ENCODE measurements at regions not wholly inside any gene's neighbourhood (a gene's known extent, or its start where the extent isn't known, plus 50 kb on each side); places are given as distances from the start of the nearest gene placed in this dataset.

GRCh38 chr12:98352835-98353234 lies 162.6 kb upstream of the TMPO start:
- Histone ChIP-seq H3K36me3 (no peaks in the 10 kb centered on the region), H3K27ac (no peak overlapping the region), H3K9me3 (no peaks in the 10 kb centered on the region), H3K27me3 (no peaks in the 10 kb centered on the region), H3K4me1 (no peaks in the 10 kb centered on the region), H3K4me3 (no peak overlapping the region)
- 54 to 56% methylated on average over 3 of the region's 3 CpGs for WGBS, 2 donors
- no peak for TF ChIP-seq EP300 (IDR thresholded peaks at IDR 0.05)
- no peak for TF ChIP-seq CTCF (IDR thresholded peaks at IDR 0.05)
- TF ChIP-seq POLR2A (IDR thresholded peaks at IDR 0.05), result no peak
- no peak for DNase-seq (ENCODE audit: low spot score in 2 of 2)

- 61 to 85% methylated on average over 2 of the region's 2 CpGs for WGBS, 2 donors
- DNase-seq (ENCODE audit: low spot score in 2 of 2), result no peak
- H3K27ac ChIP-seq, result no peak overlapping the region
- H3K4me3 ChIP-seq, result no peak overlapping the region
- no peaks in the 10 kb centered on the region for H3K4me1 ChIP-seq
- TF ChIP-seq EP300 (IDR thresholded peaks at IDR 0.05), result no peak
- no peak for TF ChIP-seq POLR2A (IDR thresholded peaks at IDR 0.05)
- no peak for TF ChIP-seq CTCF (IDR thresholded peaks at IDR 0.05)
- no peaks in the 10 kb centered on the region for H3K9me3 ChIP-seq
- no peaks in the 10 kb centered on the region for H3K27me3 ChIP-seq
- no peaks in the 10 kb centered on the region for H3K36me3 ChIP-seq
Observed at GRCh38 chr12:98354520-98355035, 160.8 kb upstream of the TMPO start.

- 54 to 71% methylated on average over 1 of the region's 1 CpG for WGBS, 2 donors
- no peaks in the 10 kb centered on the region for H3K4me1 ChIP-seq
- H3K27ac ChIP-seq, result no peak overlapping the region
- TF ChIP-seq POLR2A (IDR thresholded peaks at IDR 0.05) (no peak), CTCF (IDR thresholded peaks at IDR 0.05) (no peak), EP300 (IDR thresholded peaks at IDR 0.05) (no peak)
- DNase-seq (ENCODE audit: low spot score in 2 of 2), result no peak
- no peaks in the 10 kb centered on the region for H3K36me3 ChIP-seq
- no peak overlapping the region for H3K4me3 ChIP-seq
- H3K9me3 ChIP-seq, result no peaks in the 10 kb centered on the region
- no peaks in the 10 kb centered on the region for H3K27me3 ChIP-seq
Observed at GRCh38 chr12:98355322-98355721, 160.1 kb upstream of the TMPO start.

GRCh38 chr12:98355933-98356332 lies 159.5 kb upstream of the TMPO start:
- TF ChIP-seq POLR2A (IDR thresholded peaks at IDR 0.05), result no peak
- H3K36me3 ChIP-seq, result no peaks in the 10 kb centered on the region
- H3K27ac ChIP-seq, result no peak overlapping the region
- H3K4me1 ChIP-seq, result no peaks in the 10 kb centered on the region
- no peak overlapping the region for H3K4me3 ChIP-seq
- H3K27me3 ChIP-seq, result no peaks in the 10 kb centered on the region
- no peak for DNase-seq (ENCODE audit: low spot score in 2 of 2)
- no peaks in the 10 kb centered on the region for H3K9me3 ChIP-seq
- 84 to 89% methylated on average over 4 of the region's 4 CpGs for WGBS, 2 donors

GRCh38 chr12:98358144-98358543 lies 157.2 kb upstream of the TMPO start:
- WGBS, 2 donors, result 79 to 81% methylated on average over 2 of the region's 2 CpGs
- DNase-seq (ENCODE audit: low spot score in 2 of 2), result no peak
- no peaks in the 10 kb centered on the region for H3K9me3 ChIP-seq
- no peak for TF ChIP-seq EP300 (IDR thresholded peaks at IDR 0.05)
- no peaks in the 10 kb centered on the region for H3K36me3 ChIP-seq
- H3K27ac ChIP-seq, result no peak overlapping the region
- no peak overlapping the region for H3K4me3 ChIP-seq
- no peaks in the 10 kb centered on the region for H3K27me3 ChIP-seq
- H3K4me1 ChIP-seq, result no peaks in the 10 kb centered on the region

- H3K36me3 ChIP-seq, result no peaks in the 10 kb centered on the region
- no peaks in the 10 kb centered on the region for H3K4me1 ChIP-seq
- WGBS, 2 donors, result 74 to 76% methylated on average over 6 of the region's 6 CpGs
- H3K27me3 ChIP-seq, result no peaks in the 10 kb centered on the region
- no peaks in the 10 kb centered on the region for H3K9me3 ChIP-seq
- DNase-seq (ENCODE audit: low spot score in 2 of 2), result no peak
- no peak overlapping the region for H3K27ac ChIP-seq
- no peak overlapping the region for H3K4me3 ChIP-seq
- no peak for TF ChIP-seq CTCF (IDR thresholded peaks at IDR 0.05)
- no peak for TF ChIP-seq EP300 (IDR thresholded peaks at IDR 0.05)
- no peak for TF ChIP-seq POLR2A (IDR thresholded peaks at IDR 0.05)
Observed at GRCh38 chr12:98359856-98360255, 155.5 kb upstream of the TMPO start.

Measured in tibial nerve (tissue), 4 donors.